ENCODE measurements at regions not wholly inside any gene's neighbourhood (a gene's known extent, or its start where the extent isn't known, plus 50 kb on each side); places are given as distances from the start of the nearest gene placed in this dataset.
A peak's percentile ranks its signal among the peaks of the same experiment; 100 is the strongest.

- DNase-seq, result no peak
These were observed 190.1 kb downstream of the SCP2D1 start for GRCh38 chr20:19003366-19004336.

- no peak for DNase-seq
These were observed 191.4 kb downstream of the SCP2D1 start for GRCh38 chr20:19004975-19005374.

GRCh38 chr20:19008497-19008896 lies 194.9 kb downstream of the SCP2D1 start:
- DNase-seq, result no peak

GRCh38 chr20:19009081-19009688 lies 195.6 kb downstream of the SCP2D1 start:
- no peak for DNase-seq

- DNase-seq, result peak; percentile 29
These were observed 199.1 kb downstream of the SCP2D1 start for GRCh38 chr20:19012676-19013075.

GRCh38 chr20:19013907-19014306 lies 198.5 kb upstream of the SLC24A3 start:
- no peak for DNase-seq

- DNase-seq, result no peak
These were observed 196.9 kb upstream of the SLC24A3 start for GRCh38 chr20:19015351-19016139.

GRCh38 chr20:19016140-19016497 lies 196.3 kb upstream of the SLC24A3 start:
- DNase-seq, result no peak

- no peak for DNase-seq
These were observed 195.2 kb upstream of the SLC24A3 start for GRCh38 chr20:19017104-19017690.

- no peak for DNase-seq
These were observed 193.6 kb upstream of the SLC24A3 start for GRCh38 chr20:19018881-19019280.

- no peak for DNase-seq
These were observed 192.6 kb upstream of the SLC24A3 start for GRCh38 chr20:19019734-19020364.

- DNase-seq, result no peak
These were observed 190.9 kb upstream of the SLC24A3 start for GRCh38 chr20:19021406-19022117.

GRCh38 chr20:19022118-19022575 lies 190.3 kb upstream of the SLC24A3 start:
- DNase-seq, result no peak

GRCh38 chr20:19022791-19023448 lies 189.5 kb upstream of the SLC24A3 start:
- DNase-seq, result no peak

GRCh38 chr20:19024296-19025035 lies 188.0 kb upstream of the SLC24A3 start:
- DNase-seq, result no peak

GRCh38 chr20:19025430-19026120 lies 186.9 kb upstream of the SLC24A3 start:
- DNase-seq, result no peak

- no peak for DNase-seq
These were observed 186.1 kb upstream of the SLC24A3 start for GRCh38 chr20:19026121-19026878.

- no peak for DNase-seq
These were observed 185.4 kb upstream of the SLC24A3 start for GRCh38 chr20:19026901-19027644.
